ENCODE measurements at regions not wholly inside any gene's neighbourhood (a gene's known extent, or its start where the extent isn't known, plus 50 kb on each side); places are given as distances from the start of the nearest gene placed in this dataset.

DNA sequence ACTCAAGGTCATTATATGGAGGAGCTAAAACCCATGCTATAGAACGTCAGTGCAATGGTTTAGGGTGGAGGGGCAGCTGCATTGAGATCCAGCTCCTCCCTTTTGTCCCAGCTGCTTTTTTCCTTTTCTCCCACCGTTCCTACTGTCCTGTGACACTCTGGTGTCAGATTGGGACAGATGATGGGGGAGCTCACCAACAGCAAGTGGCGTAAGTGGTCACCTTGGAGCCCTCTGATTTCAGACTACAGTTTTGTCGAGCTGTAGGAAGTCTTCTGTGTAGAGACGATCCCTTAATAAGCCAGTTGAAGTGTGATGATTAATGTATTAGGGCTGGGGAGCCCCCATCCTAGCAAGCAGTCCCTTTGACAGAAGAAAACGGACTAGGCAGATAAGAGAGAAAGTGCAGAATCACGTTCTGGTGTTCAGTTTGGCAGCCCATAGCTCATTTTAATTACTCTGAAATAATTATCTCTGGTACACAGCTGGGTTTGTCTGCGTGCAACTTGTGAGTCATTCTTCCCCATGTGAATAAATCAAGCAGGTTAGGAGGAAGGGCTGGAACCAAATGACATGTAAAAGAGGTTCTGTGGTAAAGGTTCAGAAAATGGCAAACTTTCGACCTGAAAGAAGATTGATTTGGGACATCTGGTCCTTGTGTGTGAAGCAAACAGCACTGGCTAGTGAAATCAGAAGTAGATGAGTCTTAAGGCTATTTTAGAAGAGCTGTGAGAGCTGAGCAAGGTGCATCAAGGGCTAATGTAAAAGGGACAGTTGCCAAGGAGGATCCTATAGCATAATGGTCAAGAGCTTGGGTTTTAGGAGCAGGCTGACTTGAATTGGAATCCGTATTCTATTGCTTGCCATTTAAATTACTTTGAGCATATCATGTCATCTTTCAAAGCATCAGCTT lies 241.4 kb downstream of the EDEM1 start:
- no peak for DNase-seq (ENCODE audit: low read depth)

DNA sequence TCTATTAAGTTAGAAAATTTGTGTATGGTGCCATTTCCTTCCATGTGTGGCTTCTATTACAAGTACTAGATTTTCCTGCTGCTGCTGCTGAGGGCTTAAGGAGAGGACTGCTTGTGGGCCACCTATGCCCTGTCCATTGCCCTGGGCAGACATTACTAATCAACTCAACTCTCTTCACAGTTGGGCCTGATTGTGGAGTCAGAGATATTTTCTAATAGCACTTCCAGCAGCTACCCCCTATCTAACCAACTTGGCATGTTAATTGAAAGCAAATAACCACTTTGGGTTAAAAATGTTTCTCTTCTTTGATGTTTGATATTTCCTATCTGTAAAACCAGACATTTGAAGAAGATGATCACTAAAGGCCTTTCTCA lies 242.0 kb downstream of the EDEM1 start:
- no peak for DNase-seq (ENCODE audit: low read depth)

GRCh38 chr3:5430701-5431100 lies 243.2 kb downstream of the EDEM1 start:
- DNase-seq (ENCODE audit: low read depth) = no peak

- DNase-seq (ENCODE audit: low read depth) = no peak
These were observed 243.6 kb downstream of the EDEM1 start for GRCh38 chr3:5431146-5431545.

DNA sequence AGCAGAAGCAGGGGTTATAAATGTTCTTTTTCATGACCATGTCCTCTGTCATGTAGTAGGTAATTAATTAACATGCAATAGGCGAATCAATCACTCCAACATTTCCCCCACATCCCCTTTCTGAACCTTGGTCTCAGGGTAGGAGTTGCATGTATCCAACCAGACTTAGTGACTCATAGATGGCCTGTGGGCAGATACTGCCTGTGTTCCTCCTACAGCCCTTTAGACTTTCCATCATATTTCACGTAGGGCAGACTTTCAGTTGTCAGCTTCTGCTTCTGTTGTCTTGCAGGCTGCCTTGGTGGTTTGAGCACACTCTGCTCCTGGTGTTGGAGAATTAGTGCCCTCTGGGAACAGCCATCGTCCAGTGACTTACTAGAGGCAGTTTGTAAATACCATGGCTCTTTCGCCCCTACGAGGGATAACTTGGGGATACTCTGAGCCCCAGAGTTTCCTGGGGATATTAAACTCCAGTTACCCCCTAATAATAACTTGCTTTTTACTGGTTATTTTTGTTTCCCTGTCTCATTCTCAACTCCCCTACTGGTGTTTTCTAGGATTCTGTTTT lies 244.4 kb downstream of the EDEM1 start:
- DNase-seq (ENCODE audit: low read depth) = no peak

DNA sequence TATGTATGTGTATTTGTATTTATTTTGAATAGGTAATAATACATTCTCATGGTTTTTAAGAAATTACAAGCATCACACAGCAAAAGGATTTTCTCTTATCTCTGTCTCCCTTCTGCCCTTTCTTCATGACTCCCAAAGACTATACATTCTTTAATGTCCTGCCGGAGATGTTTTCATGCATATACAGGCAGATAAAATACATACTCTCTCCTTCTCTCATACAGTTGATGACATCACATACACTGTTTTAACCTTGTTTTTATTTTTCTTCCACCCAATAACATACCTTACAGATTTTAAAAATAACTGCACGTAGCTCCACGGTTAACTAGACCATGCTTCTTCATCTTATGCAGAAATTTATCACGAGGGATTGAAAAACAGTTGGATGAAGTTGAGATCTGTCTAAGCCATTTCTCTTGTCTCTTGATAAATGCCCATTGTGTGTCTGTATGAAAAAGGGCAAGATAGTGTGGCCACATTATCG lies 249.8 kb downstream of the EDEM1 start:
- DNase-seq (ENCODE audit: low read depth) = no peak

DNA sequence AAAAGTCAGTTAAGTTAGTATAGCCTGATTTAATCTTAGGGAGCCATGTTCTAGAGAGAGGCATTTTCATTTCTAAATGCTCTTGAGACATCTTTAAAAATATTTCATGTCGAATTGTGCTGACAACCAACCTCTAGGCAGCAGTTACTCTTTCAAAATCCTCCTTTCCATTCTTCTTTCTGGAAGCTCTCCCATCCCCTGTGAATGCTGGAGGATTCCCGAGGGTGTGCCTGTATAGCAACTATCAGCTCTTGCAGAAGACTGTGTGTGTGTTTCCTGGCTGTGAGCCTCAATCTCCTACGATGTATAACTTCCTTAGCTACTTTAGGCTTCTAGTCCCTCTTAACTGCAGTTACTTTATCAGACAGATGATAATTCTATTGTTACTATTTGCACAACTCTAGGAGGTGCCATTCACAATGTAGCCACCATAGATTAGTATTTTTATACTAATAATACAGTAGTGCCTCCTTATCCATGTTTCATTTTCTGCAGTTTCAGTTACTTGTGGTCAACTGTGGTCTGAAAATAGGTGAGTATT lies 250.3 kb downstream of the EDEM1 start:
- no peak for DNase-seq (ENCODE audit: low read depth)

DNA sequence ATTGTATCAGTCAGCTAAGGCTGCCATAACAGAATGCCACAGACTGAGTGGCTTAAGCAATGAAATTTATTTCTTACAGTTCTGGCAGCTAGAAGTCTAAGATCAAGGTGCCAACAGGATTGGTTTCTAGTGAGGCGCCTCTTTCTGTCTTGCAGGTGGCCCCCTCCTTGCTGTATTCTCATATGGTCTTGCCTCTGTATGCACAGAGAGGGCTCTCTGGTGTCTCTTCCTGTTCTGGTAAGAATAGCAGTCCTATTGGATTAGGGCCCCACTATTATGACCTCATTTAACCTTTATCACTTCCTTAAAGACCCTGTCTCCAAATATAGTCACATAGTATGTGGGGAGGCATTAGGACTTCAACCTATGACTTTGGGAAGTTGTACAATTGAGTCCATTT lies 253.9 kb downstream of the EDEM1 start:
- no peak for DNase-seq (ENCODE audit: low read depth)

- DNase-seq (ENCODE audit: low read depth) = no peak
These were observed 254.7 kb downstream of the EDEM1 start for GRCh38 chr3:5442106-5442785.

DNA sequence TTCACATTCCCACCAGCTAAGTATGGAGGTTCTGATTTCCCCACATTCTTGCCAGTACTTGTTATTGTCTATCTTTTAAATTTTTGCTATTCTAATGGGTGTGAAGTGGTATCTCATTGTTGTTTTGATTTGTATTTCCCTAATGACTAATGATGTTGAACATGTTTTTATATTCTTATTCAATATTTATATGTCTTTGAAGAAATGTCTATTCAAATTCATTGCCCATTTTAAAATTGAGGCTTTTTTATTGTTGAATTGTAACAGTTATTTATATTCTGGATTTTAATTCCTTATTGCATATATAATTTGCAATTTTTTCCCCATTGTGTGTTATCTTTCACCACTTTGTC lies 255.3 kb downstream of the EDEM1 start:
- DNase-seq (ENCODE audit: low read depth) = no peak

DNA sequence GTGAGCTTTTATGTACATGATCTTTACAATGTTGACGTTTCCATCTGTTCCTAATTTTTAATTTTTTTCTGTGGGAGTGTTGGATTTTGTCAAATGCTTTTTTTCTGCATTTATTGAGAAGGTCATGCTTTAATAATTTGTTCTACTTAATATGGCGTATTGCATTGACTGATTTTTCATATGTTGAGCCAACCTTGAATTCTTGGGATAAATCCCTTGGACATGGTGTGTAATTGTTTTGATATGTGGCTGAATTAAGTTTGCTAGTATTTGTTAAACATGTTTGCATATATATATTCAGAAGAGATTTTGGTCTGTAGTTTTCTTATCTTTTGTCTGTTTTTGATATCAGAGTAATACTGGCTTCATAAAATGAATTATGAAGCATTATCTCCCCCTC lies 256.7 kb downstream of the EDEM1 start:
- DNase-seq (ENCODE audit: low read depth) = no peak

DNA sequence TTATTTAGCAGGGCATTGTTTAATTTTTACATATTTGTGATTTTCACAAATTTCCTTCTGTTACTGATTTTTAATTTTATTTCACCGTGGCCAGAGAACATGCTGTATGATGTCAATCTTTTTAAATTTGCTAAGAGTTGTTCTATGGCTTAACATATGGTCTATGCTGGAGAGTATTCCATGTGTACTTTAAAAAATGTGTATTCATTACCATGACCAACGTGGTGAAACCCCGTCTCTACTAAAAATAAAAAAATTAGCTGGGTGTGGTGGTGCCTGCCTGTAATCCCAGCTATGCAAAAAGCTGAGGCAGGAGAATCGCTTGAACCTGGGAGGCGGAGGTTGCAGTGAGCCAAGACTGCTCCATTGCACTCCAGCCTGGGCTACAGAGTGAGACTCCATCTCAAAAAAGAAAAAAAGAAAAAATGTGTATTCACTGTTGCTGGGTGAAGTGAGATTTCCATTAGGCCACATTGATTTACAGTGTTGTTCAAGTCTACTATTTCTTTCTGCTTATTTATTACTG lies 258.2 kb downstream of the EDEM1 start:
- no peak for DNase-seq (ENCODE audit: low read depth)

DNA sequence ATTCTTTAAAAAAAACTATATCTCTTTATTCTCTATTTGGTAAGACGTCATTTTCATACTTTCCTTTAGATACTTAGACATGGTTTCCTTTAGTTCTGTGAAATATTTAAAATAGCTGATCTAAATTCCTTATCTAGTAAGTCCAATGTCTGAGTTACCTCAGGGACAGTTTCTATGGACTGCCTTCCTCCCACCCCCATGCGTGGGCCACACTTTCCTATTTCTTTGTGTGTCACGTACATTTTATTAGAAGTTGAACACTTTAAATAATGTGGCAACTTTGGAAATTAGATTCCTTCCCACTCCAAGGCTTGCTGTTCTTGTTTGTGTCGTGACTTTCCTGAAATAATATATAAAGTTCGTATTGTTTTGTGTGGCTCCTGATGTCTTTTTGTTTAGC lies 260.7 kb downstream of the EDEM1 start:
- DNase-seq (ENCODE audit: low read depth) = no peak

- DNase-seq (ENCODE audit: low read depth) = no peak
These were observed 261.3 kb downstream of the EDEM1 start for GRCh38 chr3:5448816-5449215.

DNA sequence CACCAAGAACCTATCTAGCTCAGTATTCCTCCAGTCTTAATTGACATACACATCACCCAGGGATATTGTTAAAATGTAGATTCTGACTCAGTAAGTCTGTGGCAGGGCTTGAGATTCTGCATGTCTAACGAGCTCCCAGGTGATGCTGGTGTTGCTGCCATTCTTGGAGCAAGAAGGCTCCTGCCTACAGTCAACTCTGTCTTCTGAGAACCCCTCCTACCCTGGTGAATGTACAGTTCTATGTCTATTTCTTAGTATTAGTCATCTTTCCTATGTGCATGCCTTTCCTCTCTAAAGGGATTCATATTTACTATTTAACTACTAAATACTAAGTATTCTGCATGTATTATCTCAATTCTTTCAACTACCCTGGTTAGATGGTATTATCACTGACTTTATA lies 268.7 kb downstream of the EDEM1 start:
- DNase-seq (ENCODE audit: low read depth) = no peak

DNA sequence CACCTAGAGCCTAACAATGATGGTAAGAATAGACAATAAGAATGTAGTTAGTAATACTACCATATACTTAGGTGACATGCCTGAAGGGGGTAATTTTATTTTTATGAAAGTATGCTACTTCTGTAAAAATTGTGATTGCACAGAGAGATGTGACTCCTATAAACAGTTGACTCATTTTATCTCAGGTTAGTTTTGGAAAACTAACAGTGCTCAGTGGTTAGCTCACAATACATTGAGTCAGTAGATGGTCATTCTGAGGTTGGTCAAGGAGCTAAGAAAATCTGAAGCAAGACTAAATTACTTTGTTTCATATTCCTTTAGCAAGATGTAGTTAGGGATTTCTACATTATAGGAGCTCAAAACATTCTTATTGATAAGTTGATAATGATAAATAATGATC lies 271.0 kb downstream of the EDEM1 start:
- no peak for DNase-seq (ENCODE audit: low read depth)

GRCh38 chr3:5462086-5462485 lies 274.6 kb downstream of the EDEM1 start:
- no peak for DNase-seq (ENCODE audit: low read depth)

GRCh38 chr3:5463991-5464390 lies 276.5 kb downstream of the EDEM1 start:
- no peak for DNase-seq (ENCODE audit: low read depth)

- DNase-seq (ENCODE audit: low read depth) = no peak
These were observed 277.1 kb downstream of the EDEM1 start for GRCh38 chr3:5464649-5465048.

DNA sequence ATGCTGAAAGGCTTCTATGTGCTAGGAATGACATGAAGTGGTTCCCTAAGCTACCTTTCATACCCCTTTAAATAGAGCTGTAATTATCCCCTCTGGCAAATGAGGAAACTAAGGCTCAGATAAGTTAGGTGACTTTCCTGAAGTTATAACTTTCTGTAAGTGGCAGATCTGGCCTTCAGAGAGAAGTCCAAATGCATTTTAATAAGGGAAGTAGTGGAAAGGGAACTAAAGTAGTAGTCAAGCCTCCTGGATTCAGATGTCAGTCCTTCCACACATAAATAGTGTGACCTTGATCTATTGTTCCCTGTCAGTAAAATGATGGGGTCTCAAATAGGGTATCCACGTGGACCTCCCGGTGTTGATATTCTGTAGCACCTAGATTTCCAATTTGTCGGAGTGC lies 277.7 kb downstream of the EDEM1 start:
- DNase-seq (ENCODE audit: low read depth) = no peak

DNA sequence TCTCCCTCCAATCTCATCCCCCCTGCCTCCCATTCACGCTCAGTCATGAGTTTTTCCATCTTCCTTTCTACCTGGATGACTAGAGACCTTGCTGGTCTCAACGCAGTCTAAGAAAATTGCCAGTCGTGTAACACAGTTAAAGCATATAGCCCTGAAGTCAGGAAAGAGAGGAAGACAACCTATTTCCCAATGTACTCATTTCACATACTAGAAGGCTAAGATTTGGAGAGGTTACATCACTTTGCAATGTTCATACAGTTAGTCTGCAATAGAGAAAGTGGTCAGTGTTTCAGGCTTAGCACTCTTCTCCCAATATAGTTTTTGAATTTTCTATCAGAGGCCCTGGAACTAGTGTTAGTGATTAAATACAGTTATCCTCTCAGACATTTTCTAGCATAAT lies 278.6 kb downstream of the EDEM1 start:
- DNase-seq (ENCODE audit: low read depth) = no peak

GRCh38 chr3:5466717-5467116 lies 279.2 kb downstream of the EDEM1 start:
- no peak for DNase-seq (ENCODE audit: low read depth)

Data from forelimb muscle (tissue), 1 donor.